Colonic mucosa (tissue), 4 donors: ENCODE measurements at regions not wholly inside any gene's neighbourhood (a gene's known extent, or its start where the extent isn't known, plus 50 kb on each side); places are given as distances from the start of the nearest gene placed in this dataset.
A peak's percentile ranks its signal among the peaks of the same experiment; 100 is the strongest.

Experiments
- DNase-seq: peaks from one replicate; pipeline ENCODE4 v3.0.0-alpha.2; 2020
- H3K27ac ChIP-seq: fragments of 200-600 bp; one replicate; pipeline ENCODE4 v1.8.0; 2021
- H3K27me3 ChIP-seq: fragments of 200-600 bp; one replicate; pipeline ENCODE4 v1.8.0; 2021
- H3K36me3 ChIP-seq: fragments of 200-600 bp; one replicate; pipeline ENCODE4 v1.8.0; 2021
- H3K4me1 ChIP-seq: fragments of 200-600 bp; one replicate; pipeline ENCODE4 v1.8.0; 2021; ENCODE audit warnings: mild to moderate bottlenecking
- H3K4me3 ChIP-seq: fragments of 200-600 bp; one replicate; pipeline ENCODE4 v1.8.0; 2021
- H3K9ac ChIP-seq, 2 donors: one replicate each; pipeline ENCODE4 v1.7.0; 2013; ENCODE audit warnings: control low read depth in 2 of 2, low read depth in 2 of 2, low read length in 2 of 2
- H3K9me3 ChIP-seq: fragments of 200-600 bp; one replicate; pipeline ENCODE4 v1.8.0; 2021
- intact Hi-C: fragments of 100-400 bp; cut with DNase I; formaldehyde crosslinking; loops from one replicate; pipeline ENCODE4 v1.14.1; 2022
- TF ChIP-seq, protein P1 (sequence below): fragments of 200-600 bp; IDR thresholded peaks from one replicate; pipeline ENCODE4 v1.8.0; 2022; ENCODE audit warnings: antibody characterized with exemption, mild to moderate bottlenecking
- donor health status: healthy.
- donor health status: DM: no; HTN: no; CAD: no.
- donor health status: DM: no; HTN: no; CAD: no.

DNA sequence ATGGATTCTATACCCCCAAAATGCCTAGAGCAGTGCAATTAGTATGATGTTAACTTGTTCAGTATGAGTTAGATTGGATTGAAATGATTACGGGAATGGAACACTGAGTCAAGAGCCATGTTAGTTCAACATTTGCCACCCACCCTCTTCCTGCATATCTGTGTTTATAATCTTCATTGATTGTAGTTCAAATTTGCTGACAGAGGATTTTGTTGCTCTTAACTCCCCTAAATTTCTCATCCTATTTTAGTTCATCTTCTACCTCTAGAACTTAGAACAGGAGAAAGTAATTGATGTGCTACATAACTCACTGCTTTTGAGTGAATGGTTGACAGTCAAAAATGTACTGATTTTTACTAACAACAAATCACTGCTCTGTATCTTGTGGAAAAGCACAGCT, 673.5 kb upstream of the NRXN1 start:
- Histone ChIP-seq H3K9ac (no peak overlapping the region), H3K9me3 (no peaks in the 10 kb centered on the region), H3K27ac (no peak overlapping the region), H3K36me3 (no peaks in the 10 kb centered on the region), H3K27me3 (no peaks in the 10 kb centered on the region), H3K4me3 (no peak overlapping the region), H3K4me1 (no peaks in the 10 kb centered on the region)
- intact Hi-C loops = no loop called here
- DNase-seq = no peak
- TF ChIP-seq, protein P1, sequence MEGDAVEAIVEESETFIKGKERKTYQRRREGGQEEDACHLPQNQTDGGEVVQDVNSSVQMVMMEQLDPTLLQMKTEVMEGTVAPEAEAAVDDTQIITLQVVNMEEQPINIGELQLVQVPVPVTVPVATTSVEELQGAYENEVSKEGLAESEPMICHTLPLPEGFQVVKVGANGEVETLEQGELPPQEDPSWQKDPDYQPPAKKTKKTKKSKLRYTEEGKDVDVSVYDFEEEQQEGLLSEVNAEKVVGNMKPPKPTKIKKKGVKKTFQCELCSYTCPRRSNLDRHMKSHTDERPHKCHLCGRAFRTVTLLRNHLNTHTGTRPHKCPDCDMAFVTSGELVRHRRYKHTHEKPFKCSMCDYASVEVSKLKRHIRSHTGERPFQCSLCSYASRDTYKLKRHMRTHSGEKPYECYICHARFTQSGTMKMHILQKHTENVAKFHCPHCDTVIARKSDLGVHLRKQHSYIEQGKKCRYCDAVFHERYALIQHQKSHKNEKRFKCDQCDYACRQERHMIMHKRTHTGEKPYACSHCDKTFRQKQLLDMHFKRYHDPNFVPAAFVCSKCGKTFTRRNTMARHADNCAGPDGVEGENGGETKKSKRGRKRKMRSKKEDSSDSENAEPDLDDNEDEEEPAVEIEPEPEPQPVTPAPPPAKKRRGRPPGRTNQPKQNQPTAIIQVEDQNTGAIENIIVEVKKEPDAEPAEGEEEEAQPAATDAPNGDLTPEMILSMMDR = no peak

- no peaks in the 10 kb centered on the region for H3K27me3 ChIP-seq
- H3K4me3 ChIP-seq = no peak overlapping the region
- TF ChIP-seq, protein P1 = no peak
- no peak for DNase-seq
- H3K36me3 ChIP-seq = no peaks in the 10 kb centered on the region
- H3K4me1 ChIP-seq = peaks cover 4% of the 10 kb centered on the region
- no peak overlapping the region for H3K9ac ChIP-seq
- H3K9me3 ChIP-seq = no peaks in the 10 kb centered on the region
- intact Hi-C loops = no loop called here
- H3K27ac ChIP-seq = peak overlapping the region; percentile 2
Observed at GRCh38 chr2:51698021-51698420, 666.1 kb upstream of the NRXN1 start.

- Histone ChIP-seq H3K9me3 (no peaks in the 10 kb centered on the region), H3K36me3 (no peaks in the 10 kb centered on the region), H3K4me3 (no peak overlapping the region), H3K9ac (no peak overlapping the region), H3K27ac (no peak overlapping the region), H3K4me1 (peaks cover 4% of the 10 kb centered on the region), H3K27me3 (no peaks in the 10 kb centered on the region)
- intact Hi-C loops = no loop called here
- no peak for DNase-seq
- TF ChIP-seq, protein P1 = no peak
Observed at GRCh38 chr2:51697095-51697494, 665.2 kb upstream of the NRXN1 start.

- TF ChIP-seq, protein P1 = no peak
- Histone ChIP-seq H3K9me3 (no peaks in the 10 kb centered on the region), H3K36me3 (no peaks in the 10 kb centered on the region), H3K27me3 (no peaks in the 10 kb centered on the region), H3K27ac (no peak overlapping the region), H3K4me3 (no peak overlapping the region), H3K9ac (no peak overlapping the region), H3K4me1 (peaks cover 4% of the 10 kb centered on the region)
- intact Hi-C loops = no loop called here
- DNase-seq = no peak
Observed at GRCh38 chr2:51695531-51695930, 663.6 kb upstream of the NRXN1 start.

DNA sequence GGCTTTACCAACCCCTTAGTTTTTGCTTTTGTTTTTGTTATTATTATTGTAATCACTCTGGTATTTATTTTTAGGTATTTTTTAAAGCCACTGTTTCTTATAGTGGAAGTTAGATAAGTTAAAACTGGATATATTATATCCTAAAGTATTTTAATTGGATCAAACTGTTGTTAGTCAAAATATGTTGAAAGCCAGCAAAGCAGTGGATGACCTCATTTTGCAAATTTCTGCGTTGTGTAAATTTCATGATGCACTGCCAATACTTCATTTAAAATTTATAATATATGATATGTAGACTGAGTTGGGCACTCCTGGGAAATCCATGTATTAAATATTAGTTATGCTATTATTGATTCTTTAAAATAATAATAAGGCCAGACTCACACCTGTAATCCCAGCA, 661.7 kb upstream of the NRXN1 start:
- intact Hi-C loops = no loop called here
- H3K27me3 ChIP-seq = no peaks in the 10 kb centered on the region
- TF ChIP-seq, protein P1 = no peak
- H3K9me3 ChIP-seq = no peaks in the 10 kb centered on the region
- DNase-seq = no peak
- H3K27ac ChIP-seq = no peak overlapping the region
- H3K9ac ChIP-seq = no peak overlapping the region
- no peaks in the 10 kb centered on the region for H3K4me1 ChIP-seq
- no peaks in the 10 kb centered on the region for H3K36me3 ChIP-seq
- no peak overlapping the region for H3K4me3 ChIP-seq

GRCh38 chr2:51681854-51682253, 649.9 kb upstream of the NRXN1 start:
- Histone ChIP-seq H3K4me3 (no peak overlapping the region), H3K27ac (no peak overlapping the region), H3K9ac (no peak overlapping the region), H3K27me3 (no peaks in the 10 kb centered on the region), H3K36me3 (no peaks in the 10 kb centered on the region), H3K4me1 (no peaks in the 10 kb centered on the region), H3K9me3 (no peaks in the 10 kb centered on the region)
- no peak for DNase-seq
- TF ChIP-seq, protein P1 = no peak
- intact Hi-C loops = no loop called here
